Karpas-422 (cell line): ENCODE measurements at regions not wholly inside any gene's neighbourhood (a gene's known extent, or its start where the extent isn't known, plus 50 kb on each side); places are given as distances from the start of the nearest gene placed in this dataset.
"Not testable (repeated sequence)": the region's sequence is repeated elsewhere in the genome, so short reads cannot be mapped to it uniquely, and the experiment has no call there.

Experiments used
- DNase-seq: peaks from one replicate; pipeline ENCODE4 v3.0.0-alpha.2; 2015
- H2AFZ ChIP-seq: fragments of 200-600 bp; sonication (generic); 2 replicates; pipeline ENCODE4 v1.6.1; 2014; ENCODE audit warnings: antibody characterized with exemption, low read length, mixed read lengths
- H3K27ac ChIP-seq: fragments of 200-600 bp; sonication (generic); 2 replicates; pipeline ENCODE4 v1.5.1; 2014; ENCODE audit warnings: mild to moderate bottlenecking, low read length, moderate library complexity
- H3K27me3 ChIP-seq: fragments of 200-600 bp; sonication (generic); 2 replicates; pipeline ENCODE4 v1.6.1; 2014; ENCODE audit warnings: low read length, mixed read lengths
- H3K36me3 ChIP-seq: fragments of 200-600 bp; sonication (generic); 2 replicates; pipeline ENCODE4 v1.6.1; 2014; ENCODE audit warnings: low read length, mixed read lengths; ENCODE audit not compliant: insufficient read depth
- H3K4me1 ChIP-seq: fragments of 200-600 bp; sonication (generic); 2 replicates; pipeline ENCODE4 v1.6.1; 2014; ENCODE audit warnings: mild to moderate bottlenecking, low read length, mixed read lengths
- H3K4me2 ChIP-seq: fragments of 200-600 bp; sonication (generic); 2 replicates; pipeline ENCODE4 v1.6.1; 2014; ENCODE audit warnings: low read length, low read depth, mild to moderate bottlenecking; ENCODE audit not compliant: poor library complexity, severe bottlenecking
- H3K4me3 ChIP-seq: fragments of 200-600 bp; sonication (generic); 2 replicates; pipeline ENCODE4 v1.5.1; 2014; ENCODE audit warnings: mild to moderate bottlenecking, antibody characterized with exemption, low read length, mixed read lengths
- H3K79me2 ChIP-seq: fragments of 200-600 bp; sonication (generic); 2 replicates; pipeline ENCODE4 v1.6.1; 2014; ENCODE audit warnings: mild to moderate bottlenecking, low read length, mixed read lengths
- H3K9ac ChIP-seq: fragments of 200-600 bp; sonication (generic); 2 replicates; pipeline ENCODE4 v1.6.0; 2014; ENCODE audit warnings: low read length
- H3K9me2 ChIP-seq: fragments of 200-600 bp; sonication (generic), shearing (Covaris generic); replicated peaks from 2 replicates; pipeline ENCODE4 v1.6.0; 2014; ENCODE audit warnings: mild to moderate bottlenecking, low read length, moderate library complexity; ENCODE audit not compliant: insufficient read depth
- H3K9me3 ChIP-seq: fragments of 300-700, 200-600 bp; sonication (generic); 2 replicates; pipeline ENCODE4 v1.6.1; 2014; ENCODE audit warnings: low read length, mixed read lengths
- H4K20me1 ChIP-seq: fragments of 200-600 bp; sonication (generic); 2 replicates; pipeline ENCODE4 v1.6.1; 2014; ENCODE audit warnings: mild to moderate bottlenecking, antibody characterized with exemption, low read length, low read depth; ENCODE audit not compliant: insufficient read depth

- Histone ChIP-seq H3K27ac (no peak overlapping the region), H3K9ac (no peak overlapping the region)
Measured at GRCh38 chr7:34224281-34224680, 318.9 kb downstream of the BMPER start.

GRCh38 chr7:34225193-34225592 lies 319.9 kb downstream of the BMPER start:
- Histone ChIP-seq H3K9me2 (no peaks in the 10 kb centered on the region), H3K9ac (no peak overlapping the region), H3K27ac (no peak overlapping the region), H4K20me1 (no peaks in the 10 kb centered on the region), H3K79me2 (no peaks in the 10 kb centered on the region), H3K4me1 (no peaks in the 10 kb centered on the region), H3K9me3 (no peaks in the 10 kb centered on the region), H3K4me3 (no peak overlapping the region), H2AFZ (no peak overlapping the region), H3K4me2 (no peak overlapping the region), H3K36me3 (no peaks in the 10 kb centered on the region), H3K27me3 (no peaks in the 10 kb centered on the region)
- no peak for DNase-seq

More at GRCh38 chr7:34224281-34224680, 318.9 kb downstream of the BMPER start:
- H3K36me3 ChIP-seq = no peaks in the 10 kb centered on the region
- no peaks in the 10 kb centered on the region for H4K20me1 ChIP-seq
- no peaks in the 10 kb centered on the region for H3K9me2 ChIP-seq
- no peaks in the 10 kb centered on the region for H3K9me3 ChIP-seq
- no peaks in the 10 kb centered on the region for H3K79me2 ChIP-seq
- no peak overlapping the region for H2AFZ ChIP-seq
- H3K4me2 ChIP-seq = no peak overlapping the region
- no peaks in the 10 kb centered on the region for H3K27me3 ChIP-seq
- DNase-seq = no peak
- no peak overlapping the region for H3K4me3 ChIP-seq
- H3K4me1 ChIP-seq = no peaks in the 10 kb centered on the region

DNA sequence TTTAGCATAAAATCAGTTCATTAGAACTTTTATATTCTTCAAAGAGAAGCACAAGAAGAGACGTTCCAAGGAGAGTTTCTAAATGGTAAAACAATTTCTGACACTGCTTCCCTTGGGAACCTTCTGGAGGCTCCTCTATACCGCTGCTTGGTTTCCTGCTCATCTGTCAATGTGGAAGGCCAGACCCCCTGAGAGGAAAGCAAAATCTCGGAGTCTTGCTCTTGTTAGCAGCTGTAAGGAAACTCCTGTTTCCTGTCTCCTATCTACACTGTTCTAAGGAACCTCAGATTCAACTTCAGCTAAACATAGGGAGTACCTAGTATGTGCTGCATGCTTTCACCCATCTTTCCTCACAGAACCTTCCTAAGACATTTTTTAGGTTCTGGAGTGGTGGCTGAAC lies 322.2 kb downstream of the BMPER start:
- no peaks in the 10 kb centered on the region for H3K9me3 ChIP-seq
- H3K79me2 ChIP-seq = no peaks in the 10 kb centered on the region
- H2AFZ ChIP-seq = no peak overlapping the region
- H3K36me3 ChIP-seq = no peaks in the 10 kb centered on the region
- no peaks in the 10 kb centered on the region for H3K4me1 ChIP-seq
- H3K9me2 ChIP-seq = no peaks in the 10 kb centered on the region
- H3K4me2 ChIP-seq = no peak overlapping the region
- H3K27ac ChIP-seq = no peak overlapping the region
- no peaks in the 10 kb centered on the region for H4K20me1 ChIP-seq
- DNase-seq = no peak
- H3K27me3 ChIP-seq = no peaks in the 10 kb centered on the region
- H3K9ac ChIP-seq = no peak overlapping the region
- H3K4me3 ChIP-seq = no peak overlapping the region

- not testable (repeated sequence) for H3K79me2 ChIP-seq, H3K27me3 ChIP-seq, H3K4me1 ChIP-seq, H3K9me2 ChIP-seq, H4K20me1 ChIP-seq, H3K27ac ChIP-seq, H2AFZ ChIP-seq, H3K9me3 ChIP-seq, H3K4me3 ChIP-seq, DNase-seq, H3K36me3 ChIP-seq, H3K4me2 ChIP-seq, H3K9ac ChIP-seq
Measured at GRCh38 chr7:34235101-34235500, 329.8 kb downstream of the BMPER start.

- Histone ChIP-seq H3K4me2 (no peak overlapping the region), H3K4me1 (no peaks in the 10 kb centered on the region), H3K4me3 (no peak overlapping the region), H3K27me3 (no peaks in the 10 kb centered on the region), H3K27ac (no peak overlapping the region), H3K79me2 (no peaks in the 10 kb centered on the region), H3K36me3 (no peaks in the 10 kb centered on the region), H4K20me1 (no peaks in the 10 kb centered on the region), H3K9me3 (no peaks in the 10 kb centered on the region), H3K9me2 (no peaks in the 10 kb centered on the region), H2AFZ (no peak overlapping the region), H3K9ac (no peak overlapping the region)
- DNase-seq = no peak
Measured at GRCh38 chr7:34236057-34236456, 330.7 kb downstream of the BMPER start.

DNA sequence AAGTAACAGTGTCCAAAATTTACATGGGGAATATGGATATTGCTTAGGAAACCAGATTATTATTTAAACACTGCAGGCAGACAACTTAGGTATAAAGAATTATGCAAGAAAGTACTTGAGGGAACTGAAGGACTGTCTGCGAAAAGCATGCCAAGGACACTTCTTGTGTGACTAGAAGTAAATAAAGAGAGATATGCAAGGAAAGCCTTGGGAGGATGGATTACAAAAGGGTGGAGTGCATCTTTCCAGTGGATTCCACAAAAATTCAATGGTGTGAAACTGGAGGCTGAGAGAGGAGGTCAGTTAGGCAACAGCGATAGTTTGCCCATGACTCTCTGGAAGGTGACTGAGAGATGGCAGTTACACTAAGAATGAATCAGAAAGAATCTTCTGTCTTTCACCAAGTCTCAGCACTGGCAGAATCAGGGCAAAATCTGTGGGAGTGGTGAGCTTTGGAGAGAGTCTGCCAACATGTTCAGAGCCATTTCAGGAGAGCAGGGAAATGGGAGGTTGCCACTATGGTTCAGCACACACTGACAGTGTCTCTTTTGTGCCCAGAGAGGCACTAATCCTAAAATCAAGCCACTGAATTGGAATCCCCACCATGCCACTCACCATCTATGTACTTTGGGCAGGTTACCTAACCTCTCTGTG lies 331.6 kb downstream of the BMPER start:
- Histone ChIP-seq H3K4me3 (no peak overlapping the region), H3K4me1 (no peaks in the 10 kb centered on the region), H3K9me2 (no peaks in the 10 kb centered on the region), H3K27ac (no peak overlapping the region), H3K9ac (no peak overlapping the region), H2AFZ (no peak overlapping the region), H3K27me3 (no peaks in the 10 kb centered on the region), H3K9me3 (no peaks in the 10 kb centered on the region), H3K4me2 (no peak overlapping the region), H3K79me2 (no peaks in the 10 kb centered on the region), H4K20me1 (no peaks in the 10 kb centered on the region), H3K36me3 (no peaks in the 10 kb centered on the region)
- no peak for DNase-seq

DNA sequence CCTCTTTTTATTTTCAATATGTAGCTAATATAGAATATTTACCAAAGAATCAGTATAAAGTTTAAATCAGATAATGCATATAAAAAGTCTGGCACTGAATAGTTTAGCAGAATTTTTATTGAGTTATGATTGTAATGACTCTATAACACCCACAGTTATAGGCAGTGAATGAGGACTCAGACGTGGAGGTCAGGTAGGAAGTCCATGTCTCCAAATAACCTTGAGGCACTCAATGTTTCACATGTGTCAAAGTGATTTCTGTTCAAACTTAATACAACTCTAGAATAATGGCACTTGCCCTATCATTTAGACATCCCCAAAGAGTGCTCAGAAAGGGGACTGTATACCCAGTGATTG lies 332.1 kb downstream of the BMPER start:
- DNase-seq = no peak
- Histone ChIP-seq H3K9me3 (no peaks in the 10 kb centered on the region), H3K27ac (no peak overlapping the region), H3K36me3 (no peaks in the 10 kb centered on the region), H3K9ac (no peak overlapping the region), H4K20me1 (no peaks in the 10 kb centered on the region), H3K4me2 (no peak overlapping the region), H2AFZ (no peak overlapping the region), H3K79me2 (no peaks in the 10 kb centered on the region), H3K9me2 (no peaks in the 10 kb centered on the region), H3K27me3 (no peaks in the 10 kb centered on the region), H3K4me3 (no peak overlapping the region), H3K4me1 (no peaks in the 10 kb centered on the region)

DNA sequence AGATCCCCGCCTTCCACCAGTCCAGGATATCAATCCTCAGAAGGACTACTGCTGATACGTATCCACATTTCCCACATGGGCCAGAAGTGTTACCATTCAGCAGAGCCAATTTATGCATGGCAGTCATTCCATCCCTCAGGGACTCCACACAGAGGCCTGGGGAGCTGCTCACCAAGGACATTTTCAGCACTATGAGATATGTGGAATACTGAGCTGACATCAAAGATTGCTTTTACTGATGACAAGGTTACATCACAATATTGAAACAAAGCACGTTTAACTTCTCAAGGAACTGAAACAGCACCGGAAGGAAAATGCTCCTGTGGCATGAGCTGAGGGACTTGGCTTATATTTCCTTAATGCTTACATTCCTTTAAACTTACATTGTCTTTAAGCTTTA lies 335.1 kb downstream of the BMPER start:
- no peak overlapping the region for H3K27ac ChIP-seq
- no peak overlapping the region for H2AFZ ChIP-seq
- H3K9me2 ChIP-seq = no peaks in the 10 kb centered on the region
- H3K4me1 ChIP-seq = no peaks in the 10 kb centered on the region
- H3K79me2 ChIP-seq = no peaks in the 10 kb centered on the region
- H4K20me1 ChIP-seq = no peaks in the 10 kb centered on the region
- H3K27me3 ChIP-seq = no peaks in the 10 kb centered on the region
- DNase-seq = no peak
- no peak overlapping the region for H3K9ac ChIP-seq
- no peak overlapping the region for H3K4me2 ChIP-seq
- H3K36me3 ChIP-seq = no peaks in the 10 kb centered on the region
- H3K4me3 ChIP-seq = no peak overlapping the region
- no peaks in the 10 kb centered on the region for H3K9me3 ChIP-seq

GRCh38 chr7:34242391-34242790 lies 337.1 kb downstream of the BMPER start:
- Histone ChIP-seq H3K9me3 (no peaks in the 10 kb centered on the region), H3K4me3 (no peak overlapping the region), H3K36me3 (no peaks in the 10 kb centered on the region), H3K4me1 (no peaks in the 10 kb centered on the region), H3K79me2 (no peaks in the 10 kb centered on the region), H3K27me3 (no peaks in the 10 kb centered on the region), H3K4me2 (no peak overlapping the region), H4K20me1 (no peaks in the 10 kb centered on the region), H3K9me2 (no peaks in the 10 kb centered on the region), H3K27ac (no peak overlapping the region), H2AFZ (no peak overlapping the region), H3K9ac (no peak overlapping the region)
- DNase-seq = no peak
